BLaER1 treated with 17β-estradiol and CSF1 and Interleukin-3, amounts not matched to agents 10 nM and 100 nM (cell line): ENCODE measurements at regions not wholly inside any gene's neighbourhood (a gene's known extent, or its start where the extent isn't known, plus 50 kb on each side); places are given as distances from the start of the nearest gene placed in this dataset.

Source experiments
- H3K27ac ChIP-seq, 11 experiments: shearing (Covaris generic); formaldehyde crosslinking; 2 replicates each; pipeline ENCODE4 v1.8.1; 2022
- H3K27me3 ChIP-seq, 11 experiments: shearing (Covaris generic); formaldehyde crosslinking; 2 replicates each; pipeline ENCODE4 v1.8.1; 2022
- H3K36me3 ChIP-seq, 11 experiments: shearing (Covaris generic); formaldehyde crosslinking; 2 replicates each; pipeline ENCODE4 v1.8.1; 2022
- H3K4me1 ChIP-seq, 10 experiments: shearing (Covaris generic); formaldehyde crosslinking; 2 replicates each; pipeline ENCODE4 v1.8.1; 2022
- H3K4me2 ChIP-seq, 11 experiments: shearing (Covaris generic); formaldehyde crosslinking; 2 replicates each; pipeline ENCODE4 v1.8.1; 2022
- H3K4me3 ChIP-seq, 10 experiments: shearing (Covaris generic); formaldehyde crosslinking; 2 replicates each; pipeline ENCODE4 v1.8.1; 2022
- H3K9ac ChIP-seq, 11 experiments: shearing (Covaris generic); formaldehyde crosslinking; 2 replicates each; pipeline ENCODE4 v1.8.1; 2022
- H3K9me3 ChIP-seq, 11 experiments: shearing (Covaris generic); formaldehyde crosslinking; replicated peaks in 1 of 11; 2 replicates each; pipeline ENCODE4 v1.8.1; 2022
- H4K20me1 ChIP-seq, 11 experiments: shearing (Covaris generic); formaldehyde crosslinking; 2 replicates each; pipeline ENCODE4 v1.8.1; 2022
- Cebpa-rat ChIP-seq, 11 experiments: shearing (Covaris generic); IDR thresholded peaks; 2 replicates each; pipeline ENCODE4 v1.8.1; 2022

DNA sequence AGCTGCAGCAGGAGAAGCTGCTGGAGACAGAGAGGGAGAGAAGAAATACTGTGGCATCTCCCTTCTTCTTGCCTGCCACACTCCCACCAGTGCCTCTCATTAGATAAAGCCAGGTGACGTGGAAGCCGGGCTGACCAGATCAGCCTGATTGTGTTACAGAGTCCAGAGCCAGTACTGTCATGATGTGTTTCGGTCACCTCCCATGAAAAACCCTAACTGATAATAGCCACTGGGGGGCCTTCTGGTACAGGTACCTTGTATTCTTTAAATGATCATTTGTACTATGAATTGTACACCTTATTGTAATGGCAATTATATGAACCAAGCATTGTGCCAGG lies 125.8 kb upstream of the TMEM108 start:
- no peak overlapping the region for H3K27ac ChIP-seq
- peaks cover 0 to 9% (median 0%) of the 10 kb centered on the region in 11 experiments; a peak in 5 of 22 replicates for H3K9me3 ChIP-seq
- no peak overlapping the region for H3K9ac ChIP-seq

DNA sequence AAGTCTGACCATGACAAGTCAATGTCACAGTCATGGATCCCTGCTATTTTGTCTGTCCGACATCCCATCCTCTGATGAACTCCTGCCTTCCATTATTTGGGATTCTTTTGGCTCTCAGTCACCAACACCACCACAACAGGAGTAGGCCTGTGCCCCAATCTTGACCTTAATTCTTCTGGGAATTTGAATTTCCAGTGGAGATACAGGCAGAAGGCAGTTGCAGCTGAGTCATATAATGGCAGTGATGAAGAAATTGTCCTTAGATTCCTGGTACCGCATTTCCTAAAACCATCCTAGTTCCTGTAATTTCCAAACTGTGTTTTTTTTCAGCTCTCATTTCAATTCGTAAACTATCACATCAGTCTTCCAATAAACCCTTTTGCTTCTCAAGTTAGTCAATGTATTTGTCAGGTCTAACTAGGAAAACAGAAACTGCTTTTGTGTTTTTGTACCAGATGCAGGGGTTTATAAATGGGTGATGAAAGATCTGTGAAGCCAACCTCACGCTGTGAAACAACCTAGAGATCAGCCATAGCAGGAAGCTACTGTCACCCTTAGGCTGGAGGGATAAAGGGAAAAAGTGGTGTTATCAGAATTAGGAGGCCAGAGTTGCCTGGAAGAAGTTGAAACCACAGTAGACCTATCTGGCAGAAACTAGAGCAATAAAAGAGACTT lies 126.3 kb upstream of the TMEM108 start:
- Histone ChIP-seq H4K20me1 (no peaks in the 10 kb centered on the region), H3K4me3 (no peak overlapping the region), H3K9me3 (peaks cover 0 to 9% (median 0%) of the 10 kb centered on the region in 11 experiments; a peak in 5 of 22 replicates), H3K36me3 (no peaks in the 10 kb centered on the region), H3K27ac (no peak overlapping the region), H3K4me1 (no peaks in the 10 kb centered on the region), H3K27me3 (no peaks in the 10 kb centered on the region), H3K4me2 (no peak overlapping the region), H3K9ac (no peak overlapping the region)
- no peak for TF ChIP-seq Cebpa-rat (IDR thresholded peaks at IDR 0.05)

More for the DNA sequence above, 125.8 kb upstream of the TMEM108 start:
- H3K4me2 ChIP-seq: no peak overlapping the region
- no peaks in the 10 kb centered on the region for H3K4me1 ChIP-seq
- H4K20me1 ChIP-seq: no peaks in the 10 kb centered on the region
- H3K36me3 ChIP-seq: no peaks in the 10 kb centered on the region
- no peaks in the 10 kb centered on the region for H3K27me3 ChIP-seq
- no peak overlapping the region for H3K4me3 ChIP-seq
- no peak for TF ChIP-seq Cebpa-rat (IDR thresholded peaks at IDR 0.05)

DNA sequence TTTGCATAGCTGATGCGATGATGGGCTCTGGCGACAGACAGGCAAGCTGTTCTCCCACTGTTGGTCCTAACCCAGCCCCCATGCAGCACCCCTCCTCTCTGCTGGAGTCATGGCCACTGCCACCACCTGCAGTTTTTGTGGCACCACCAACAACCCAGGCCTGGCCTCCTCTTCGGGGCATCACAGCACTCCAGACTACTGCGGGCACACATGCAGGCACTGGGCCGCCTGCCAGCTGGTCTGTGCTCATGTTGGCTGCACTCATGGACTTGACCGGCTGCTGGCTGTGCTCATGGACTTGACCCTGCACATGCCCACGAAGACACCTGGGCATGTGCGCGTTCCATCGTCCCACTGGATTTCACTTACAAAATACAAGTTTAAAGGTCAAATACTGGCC lies 130.9 kb upstream of the TMEM108 start:
- H3K27ac ChIP-seq: no peak overlapping the region
- no peak overlapping the region for H3K4me2 ChIP-seq
- H3K36me3 ChIP-seq: no peaks in the 10 kb centered on the region
- no peaks in the 10 kb centered on the region for H3K9me3 ChIP-seq
- TF ChIP-seq Cebpa-rat (IDR thresholded peaks at IDR 0.05): no peak
- H3K9ac ChIP-seq: no peak overlapping the region
- H3K27me3 ChIP-seq: no peaks in the 10 kb centered on the region
- H4K20me1 ChIP-seq: no peaks in the 10 kb centered on the region
- H3K4me3 ChIP-seq: no peak overlapping the region
- H3K4me1 ChIP-seq: no peaks in the 10 kb centered on the region

DNA sequence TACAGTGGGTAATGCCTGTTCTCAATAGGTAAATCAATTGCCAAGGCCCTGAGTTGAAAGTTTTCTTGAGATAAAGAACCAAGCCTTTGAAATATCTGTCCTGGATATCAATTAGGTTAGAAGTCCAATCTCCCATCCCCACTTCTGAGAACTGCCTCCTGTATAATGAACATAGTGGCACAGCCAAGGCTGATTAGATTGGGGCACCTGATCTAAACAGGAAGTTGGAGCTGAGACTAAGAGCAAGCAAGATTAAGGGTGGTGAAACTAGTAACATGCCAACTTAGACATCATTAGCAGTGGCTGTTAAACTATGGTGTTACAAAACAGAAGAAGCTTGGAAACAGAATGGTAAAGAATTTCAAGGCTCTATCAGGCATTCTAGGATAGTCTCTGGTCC lies 137.7 kb upstream of the TMEM108 start:
- Histone ChIP-seq H3K9ac (no peak overlapping the region), H3K36me3 (no peaks in the 10 kb centered on the region), H3K27me3 (no peaks in the 10 kb centered on the region), H3K4me3 (no peak overlapping the region), H3K4me2 (no peak overlapping the region), H3K4me1 (no peaks in the 10 kb centered on the region), H4K20me1 (no peaks in the 10 kb centered on the region), H3K9me3 (no peaks in the 10 kb centered on the region), H3K27ac (no peak overlapping the region)
- no peak for TF ChIP-seq Cebpa-rat (IDR thresholded peaks at IDR 0.05)

DNA sequence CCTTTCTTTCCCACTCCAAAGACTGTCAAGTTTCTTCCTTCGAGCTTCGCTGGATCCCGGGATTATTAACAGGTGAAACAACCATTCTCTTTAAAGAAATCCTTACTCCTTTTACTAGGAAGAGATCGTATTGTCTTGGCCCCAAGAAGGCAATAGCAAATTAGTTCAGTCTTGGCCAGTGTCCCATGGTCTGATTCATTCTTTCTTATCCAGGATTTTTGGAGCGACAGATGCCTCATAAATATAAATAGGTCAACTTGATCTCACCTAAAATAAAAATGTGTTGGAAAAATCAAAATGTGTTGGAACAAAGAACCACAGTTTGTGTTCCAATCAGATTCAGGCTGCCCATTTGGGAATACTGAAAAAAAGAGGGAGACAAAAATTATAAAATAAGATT lies 140.1 kb upstream of the TMEM108 start:
- H3K27me3 ChIP-seq: no peaks in the 10 kb centered on the region
- no peaks in the 10 kb centered on the region for H3K9me3 ChIP-seq
- no peak overlapping the region for H3K27ac ChIP-seq
- H3K4me1 ChIP-seq: no peaks in the 10 kb centered on the region
- H4K20me1 ChIP-seq: no peaks in the 10 kb centered on the region
- H3K4me2 ChIP-seq: no peak overlapping the region
- H3K4me3 ChIP-seq: no peak overlapping the region
- H3K9ac ChIP-seq: no peak overlapping the region
- no peaks in the 10 kb centered on the region for H3K36me3 ChIP-seq
- no peak for TF ChIP-seq Cebpa-rat (IDR thresholded peaks at IDR 0.05)

DNA sequence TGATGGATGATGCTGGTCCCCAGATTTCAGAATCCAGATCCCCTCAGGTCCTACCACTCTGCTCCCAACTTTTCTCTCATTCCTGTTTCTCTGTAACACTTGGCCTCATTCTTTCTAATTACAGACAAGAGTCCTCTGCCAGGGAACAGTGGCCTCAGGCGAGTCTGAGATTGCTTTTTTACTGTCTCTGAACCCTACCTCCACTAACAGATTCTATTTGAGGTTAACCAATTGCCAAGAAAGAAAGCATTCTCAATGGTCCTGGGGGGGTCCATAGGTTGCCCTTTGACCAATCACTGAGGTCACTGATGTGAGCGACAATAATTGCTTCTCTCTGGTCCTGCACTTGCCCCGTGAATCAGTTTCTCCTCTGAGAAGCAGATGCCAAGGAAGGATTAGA lies 145.2 kb upstream of the TMEM108 start:
- H3K27me3 ChIP-seq: no peaks in the 10 kb centered on the region
- H3K9me3 ChIP-seq: no peaks in the 10 kb centered on the region
- no peak overlapping the region for H3K9ac ChIP-seq
- TF ChIP-seq Cebpa-rat (IDR thresholded peaks at IDR 0.05): no peak
- H3K4me3 ChIP-seq: no peak overlapping the region
- H3K4me1 ChIP-seq: no peaks in the 10 kb centered on the region
- H3K36me3 ChIP-seq: no peaks in the 10 kb centered on the region
- H4K20me1 ChIP-seq: no peaks in the 10 kb centered on the region
- H3K4me2 ChIP-seq: no peak overlapping the region
- H3K27ac ChIP-seq: no peak overlapping the region

DNA sequence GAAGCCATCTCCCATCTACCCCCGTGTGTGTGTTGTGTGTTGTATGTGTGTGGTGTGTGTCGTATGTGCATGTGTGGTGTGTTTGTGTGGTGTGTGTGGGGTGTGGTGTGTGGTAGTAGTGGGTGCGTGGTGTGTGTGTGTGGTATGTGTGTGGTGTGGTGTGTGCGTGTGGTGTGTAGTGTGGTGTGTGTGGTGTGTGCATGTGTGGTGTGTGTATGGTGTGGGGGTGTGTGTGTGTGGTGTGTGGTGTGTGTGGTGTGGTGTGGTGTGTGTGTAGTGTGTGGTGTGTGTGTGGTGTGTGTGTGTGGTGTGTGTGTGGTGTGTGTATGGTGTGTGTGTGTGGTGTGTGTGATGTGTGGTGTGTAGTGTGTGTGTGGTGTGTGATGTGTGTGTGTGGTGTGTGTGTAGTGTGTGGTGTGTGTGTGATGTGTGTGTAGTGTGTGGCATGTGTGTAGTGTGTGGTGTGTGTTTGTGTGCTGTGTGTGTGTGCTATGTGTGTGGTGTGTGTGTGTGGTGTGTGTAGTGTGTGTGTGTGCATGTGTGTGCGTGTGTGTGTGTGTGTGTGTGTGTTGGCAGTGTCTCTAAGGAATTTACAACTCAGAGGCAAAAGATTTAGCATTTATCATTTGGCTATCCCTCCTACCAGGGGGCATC lies 156.3 kb upstream of the TMEM108 start:
- H4K20me1 ChIP-seq: no peaks in the 10 kb centered on the region
- H3K4me2 ChIP-seq: no peak overlapping the region
- no peaks in the 10 kb centered on the region for H3K4me1 ChIP-seq
- no peak overlapping the region for H3K27ac ChIP-seq
- H3K27me3 ChIP-seq: no peaks in the 10 kb centered on the region
- H3K9me3 ChIP-seq: no peaks in the 10 kb centered on the region
- H3K4me3 ChIP-seq: no peak overlapping the region
- no peaks in the 10 kb centered on the region for H3K36me3 ChIP-seq
- TF ChIP-seq Cebpa-rat (IDR thresholded peaks at IDR 0.05): no peak
- H3K9ac ChIP-seq: no peak overlapping the region

DNA sequence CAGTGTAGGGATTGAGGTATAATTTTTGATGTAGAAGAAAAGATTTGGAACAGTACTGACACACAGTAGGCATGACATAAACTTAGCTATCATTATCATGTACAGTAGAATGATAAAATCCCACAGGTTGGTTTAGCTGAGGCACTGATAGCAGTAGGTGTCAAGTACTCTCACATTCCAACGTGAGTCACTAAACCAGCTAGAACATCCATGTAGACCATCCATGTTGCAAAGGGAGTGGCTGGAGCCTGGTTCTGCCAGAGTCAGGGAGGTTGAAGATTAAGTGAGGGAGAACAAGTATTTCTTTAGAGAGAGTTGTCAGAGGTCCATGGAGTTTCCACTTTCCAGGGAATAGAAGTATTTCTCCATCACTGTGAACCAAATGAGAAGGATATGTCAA lies 157.2 kb upstream of the TMEM108 start:
- H3K9me3 ChIP-seq: no peaks in the 10 kb centered on the region
- H3K4me3 ChIP-seq: no peak overlapping the region
- no peaks in the 10 kb centered on the region for H3K36me3 ChIP-seq
- no peaks in the 10 kb centered on the region for H3K27me3 ChIP-seq
- H3K4me1 ChIP-seq: no peaks in the 10 kb centered on the region
- no peak overlapping the region for H3K4me2 ChIP-seq
- no peak overlapping the region for H3K27ac ChIP-seq
- no peak overlapping the region for H3K9ac ChIP-seq
- no peak for TF ChIP-seq Cebpa-rat (IDR thresholded peaks at IDR 0.05)
- no peaks in the 10 kb centered on the region for H4K20me1 ChIP-seq

DNA sequence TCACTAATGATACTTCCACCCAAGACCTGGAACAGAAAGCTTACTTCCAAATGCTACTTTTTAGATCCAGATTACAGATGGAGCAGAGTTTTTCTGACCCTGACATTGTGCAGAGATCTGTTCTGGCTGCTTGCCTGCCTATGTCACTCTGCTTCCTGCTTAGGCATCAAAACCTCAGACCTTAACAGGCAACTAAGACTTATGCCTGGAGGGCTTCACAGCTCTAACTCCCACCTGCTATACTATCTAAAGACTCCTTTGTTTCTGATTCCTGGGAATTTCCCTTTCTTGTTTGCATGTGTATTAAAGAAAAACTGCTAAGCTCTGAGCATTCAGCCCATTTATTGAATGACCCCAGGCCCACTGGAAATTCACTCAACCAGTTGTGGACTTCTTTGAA lies 157.4 kb upstream of the NPHP3 start:
- no peak overlapping the region for H3K27ac ChIP-seq

DNA sequence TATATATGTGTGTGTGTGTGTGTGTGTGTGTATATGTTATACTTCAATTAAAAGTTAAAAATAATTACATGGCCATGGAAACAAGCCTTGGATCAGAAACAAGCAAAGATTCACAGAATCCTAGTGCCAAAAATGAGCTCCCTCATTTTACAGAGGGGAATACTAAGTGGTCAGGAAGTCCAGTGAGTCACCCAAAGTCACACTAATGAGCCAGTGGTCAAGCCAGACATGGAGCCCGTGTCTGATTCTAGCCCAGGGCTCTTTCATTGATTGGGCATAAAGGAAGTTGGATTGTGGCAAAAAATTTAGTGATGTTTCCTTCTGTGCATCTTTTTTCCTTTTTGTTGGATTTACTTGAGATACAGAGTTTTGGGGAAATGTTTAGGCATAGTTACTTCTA lies 152.5 kb upstream of the NPHP3 start:
- H3K9ac ChIP-seq: no peak overlapping the region
- H3K27ac ChIP-seq: no peak overlapping the region
- H3K4me1 ChIP-seq: no peaks in the 10 kb centered on the region
- no peaks in the 10 kb centered on the region for H4K20me1 ChIP-seq
- H3K4me2 ChIP-seq: no peak overlapping the region
- no peaks in the 10 kb centered on the region for H3K27me3 ChIP-seq
- TF ChIP-seq Cebpa-rat (IDR thresholded peaks at IDR 0.05): no peak
- H3K4me3 ChIP-seq: no peak overlapping the region
- H3K36me3 ChIP-seq: no peaks in the 10 kb centered on the region
- H3K9me3 ChIP-seq: no peaks in the 10 kb centered on the region

More for the DNA sequence above, 157.4 kb upstream of the NPHP3 start:
- no peak for TF ChIP-seq Cebpa-rat (IDR thresholded peaks at IDR 0.05)
- Histone ChIP-seq H3K9me3 (no peaks in the 10 kb centered on the region), H3K4me1 (no peaks in the 10 kb centered on the region), H4K20me1 (no peaks in the 10 kb centered on the region), H3K27me3 (no peaks in the 10 kb centered on the region), H3K9ac (no peak overlapping the region), H3K4me3 (no peak overlapping the region), H3K36me3 (no peaks in the 10 kb centered on the region), H3K4me2 (no peak overlapping the region)
